H9 (cell line): ENCODE measurements at regions not wholly inside any gene's neighbourhood (a gene's known extent, or its start where the extent isn't known, plus 50 kb on each side); places are given as distances from the start of the nearest gene placed in this dataset.

ENCODE experiments used
- DNase-seq: peaks from one replicate; pipeline ENCODE4 v3.0.0-alpha.2; 2017
- H2AFZ ChIP-seq: one replicate; pipeline ENCODE4 v1.6.1; 2013; ENCODE audit warnings: mild to moderate bottlenecking, low read length, control low read depth, moderate library complexity
- H2AK5ac ChIP-seq: 2 replicates; pipeline ENCODE4 v1.6.1; 2013; ENCODE audit warnings: low read length, control low read depth, mixed read lengths; ENCODE audit not compliant: insufficient read length
- H2BK120ac ChIP-seq: one replicate; pipeline ENCODE4 v1.6.1; 2013; ENCODE audit warnings: low read depth, mild to moderate bottlenecking, low read length, control low read depth, inconsistent platforms; ENCODE audit not compliant: poor library complexity, severe bottlenecking
- H2BK12ac ChIP-seq: 2 replicates; pipeline ENCODE4 v1.6.1; 2013; ENCODE audit warnings: low read length, control low read depth, mixed read lengths, low read depth; ENCODE audit not compliant: insufficient read length
- H2BK15ac ChIP-seq: 2 replicates; pipeline ENCODE4 v1.6.1; 2013; ENCODE audit warnings: low read depth, low read length, control low read depth
- H2BK20ac ChIP-seq: one replicate; pipeline ENCODE4 v1.6.1; 2013; ENCODE audit warnings: low read depth, mild to moderate bottlenecking, low read length, control low read depth, inconsistent platforms; ENCODE audit not compliant: poor library complexity, severe bottlenecking
- H2BK5ac ChIP-seq: 2 replicates; pipeline ENCODE4 v1.6.1; 2013; ENCODE audit warnings: low read length, control low read depth, mixed read lengths; ENCODE audit not compliant: insufficient read length
- H3K14ac ChIP-seq: 2 replicates; pipeline ENCODE4 v1.6.1; 2013; ENCODE audit warnings: low read length, control low read depth; ENCODE audit not compliant: insufficient read depth
- H3K18ac ChIP-seq: 2 replicates; pipeline ENCODE4 v1.6.1; 2013; ENCODE audit warnings: low read depth, mild to moderate bottlenecking, mixed read lengths, low read length, control low read depth; ENCODE audit not compliant: insufficient read length
- H3K23ac ChIP-seq: 2 replicates; pipeline ENCODE4 v1.6.1; 2013; ENCODE audit warnings: low read length, control low read depth, mixed read lengths, low read depth; ENCODE audit not compliant: insufficient read length
- H3K23me2 ChIP-seq: 2 replicates; pipeline ENCODE4 v1.6.1; 2013; ENCODE audit warnings: low read depth, mild to moderate bottlenecking, mixed read lengths, low read length, control low read depth; ENCODE audit not compliant: insufficient read length, poor library complexity, severe bottlenecking
- H3K27ac ChIP-seq: 2 replicates; pipeline ENCODE4 v1.5.1; 2013; ENCODE audit warnings: low read length, control low read depth, mixed read lengths, low read depth; ENCODE audit not compliant: insufficient read length
- H3K27me3 ChIP-seq: 2 replicates; pipeline ENCODE4 v1.6.1; 2013; ENCODE audit warnings: low read length, control low read depth, inconsistent platforms; ENCODE audit not compliant: insufficient read depth
- H3K4ac ChIP-seq: 2 replicates; pipeline ENCODE4 v1.6.1; 2013; ENCODE audit warnings: low read depth, mild to moderate bottlenecking, control low read depth, inconsistent platforms, low read length, moderate library complexity
- H3K4me1 ChIP-seq: 2 replicates; pipeline ENCODE4 v1.6.1; 2013; ENCODE audit warnings: low read length, control low read depth, inconsistent platforms; ENCODE audit not compliant: insufficient read depth
- H3K4me2 ChIP-seq: 2 replicates; pipeline ENCODE4 v1.6.1; 2013; ENCODE audit warnings: low read length, control low read depth, mixed read lengths; ENCODE audit not compliant: insufficient read length, insufficient read depth
- H3K56ac ChIP-seq: 2 replicates; pipeline ENCODE4 v1.6.1; 2013; ENCODE audit warnings: low read depth, mild to moderate bottlenecking, mixed read lengths, low read length, control low read depth; ENCODE audit not compliant: insufficient read length
- H3K79me1 ChIP-seq: 2 replicates; pipeline ENCODE4 v1.6.1; 2013; ENCODE audit warnings: low read depth, mild to moderate bottlenecking, moderate library complexity, low read length, control low read depth, inconsistent platforms; ENCODE audit not compliant: insufficient read depth, poor library complexity, severe bottlenecking
- H3K79me2 ChIP-seq: 2 replicates; pipeline ENCODE4 v1.6.1; 2013; ENCODE audit warnings: low read length, control low read depth, inconsistent platforms; ENCODE audit not compliant: insufficient read depth
- H3K9ac ChIP-seq: 2 replicates; pipeline ENCODE4 v1.6.1; 2013; ENCODE audit warnings: low read length, control low read depth, mixed read lengths; ENCODE audit not compliant: insufficient read length; ENCODE audit errors: extremely low read depth
- H3K9me3 ChIP-seq: one replicate; pipeline ENCODE4 v1.6.1; 2013; ENCODE audit warnings: low read depth, low read length, inconsistent platforms; ENCODE audit not compliant: control insufficient read depth
- H3T11ph ChIP-seq: one replicate; pipeline ENCODE4 v1.6.1; 2013; ENCODE audit warnings: mild to moderate bottlenecking, low read length, control low read depth, inconsistent platforms
- H4K20me1 ChIP-seq: one replicate; pipeline ENCODE4 v1.6.1; 2013; ENCODE audit not compliant: control insufficient read depth, insufficient read length, insufficient read depth
- H4K5ac ChIP-seq: 2 replicates; pipeline ENCODE4 v1.6.1; 2013; ENCODE audit warnings: low read depth, mild to moderate bottlenecking, mixed read lengths, low read length, control low read depth; ENCODE audit not compliant: insufficient read length
- H4K8ac ChIP-seq: replicated peaks from 2 replicates; pipeline ENCODE4 v1.6.1; 2013; ENCODE audit warnings: low read length, control low read depth, mixed read lengths, low read depth; ENCODE audit not compliant: insufficient read length
- H4K91ac ChIP-seq: 2 replicates; pipeline ENCODE4 v1.6.1; 2013; ENCODE audit warnings: low read depth, mild to moderate bottlenecking, moderate library complexity, mixed read lengths, low read length, control low read depth; ENCODE audit not compliant: insufficient read length
- H3K27ac Mint-ChIP-seq, 3 experiments: 2 replicates in 2 of 3; 3 replicates in 1 of 3; pipeline ENCODE4 v1.8.0; 2020 to 2021; ENCODE audit warnings: mixed read lengths in 3 of 3, mild to moderate bottlenecking in 1 of 3, moderate library complexity in 1 of 3
- H3K27me3 Mint-ChIP-seq: 2 replicates; pipeline ENCODE4 v1.8.0; 2021; ENCODE audit warnings: low read depth, mild to moderate bottlenecking, moderate library complexity, mixed read lengths
- H3K36me3 Mint-ChIP-seq, 3 experiments: 2 replicates in 2 of 3; 3 replicates in 1 of 3; pipeline ENCODE4 v1.8.0; 2020 to 2021; ENCODE audit warnings: low read depth in 3 of 3, mixed read lengths in 3 of 3; ENCODE audit not compliant: insufficient read depth in 1 of 3
- H3K4me1 Mint-ChIP-seq, 2 experiments: 2 replicates each; pipeline ENCODE4 v1.8.0; 2020; ENCODE audit warnings: mixed read lengths in 2 of 2
- H3K4me3 Mint-ChIP-seq, 2 experiments: 2 replicates in 1 of 2; 3 replicates in 1 of 2; pipeline ENCODE4 v1.8.0; 2020 to 2021; ENCODE audit warnings: mild to moderate bottlenecking in 2 of 2, mixed read lengths in 2 of 2, moderate library complexity in 1 of 2
- H3K9me3 Mint-ChIP-seq, 2 experiments: 2 replicates in 1 of 2; 3 replicates in 1 of 2; pipeline ENCODE4 v1.8.0; 2020; ENCODE audit warnings: mild to moderate bottlenecking in 2 of 2, mixed read lengths in 2 of 2, moderate library complexity in 1 of 2
- WGBS: extraction: QIAGEN DNeasy Blood & Tissue Kit; methylation state at CpG from one replicate; pipeline ENCODE4 v1.1.7; 2013; ENCODE audit warnings: missing lambda C conversion rate, low lambda C conversion rate, mixed read lengths; ENCODE audit not compliant: insufficient read length; ENCODE audit errors: extremely low coverage; 5-methylcytosine and 5-hydroxymethylcytosine counted together
- TF ChIP-seq, protein P1 (sequence below): fragments of 200-600 bp; sonication (generic); conservative IDR thresholded peaks from 3 replicates; pipeline ENCODE4 v1.8.0; 2021; ENCODE audit warnings: antibody characterized with exemption, mild to moderate bottlenecking

GRCh38 chr13:97548711-97549110 lies 114.7 kb downstream of the RAP2A start:
- H3K56ac ChIP-seq: no peak overlapping the region
- no peak overlapping the region for H4K5ac ChIP-seq
- no peak overlapping the region for H3K4me2 ChIP-seq
- H4K8ac ChIP-seq: no peak overlapping the region
- peaks cover 0 to 3% (median 0%) of the 10 kb centered on the region in 3 experiments; a peak in 1 of 7 replicates for H3K36me3 Mint-ChIP-seq
- H3K9me3 Mint-ChIP-seq: peaks cover 3 to 6% of the 10 kb centered on the region in 2 experiments; a peak in 3 of 5 replicates
- no peaks in the 10 kb centered on the region; the same call in 1 of the 2 replicates for H3K27me3 Mint-ChIP-seq
- H3K27me3 ChIP-seq: no peaks in the 10 kb centered on the region
- H3K23ac ChIP-seq: no peak overlapping the region
- WGBS: no CpG with 5 or more reads among the region's 4 CpGs
- no peak overlapping the region for H2BK120ac ChIP-seq
- no peak overlapping the region for H3K27ac Mint-ChIP-seq
- no peak overlapping the region for H2AK5ac ChIP-seq
- no peaks in the 10 kb centered on the region for H3K9me3 ChIP-seq
- no peak overlapping the region for H2BK5ac ChIP-seq
- no peak overlapping the region for H3K14ac ChIP-seq
- H3K79me2 ChIP-seq: no peaks in the 10 kb centered on the region
- H2AFZ ChIP-seq: no peak overlapping the region
- no peaks in the 10 kb centered on the region for H3K79me1 ChIP-seq
- H4K91ac ChIP-seq: no peak overlapping the region
- no peak overlapping the region for H3K27ac ChIP-seq
- no peak overlapping the region for H2BK20ac ChIP-seq
- no peaks in the 10 kb centered on the region for H3K23me2 ChIP-seq
- TF ChIP-seq, protein P1, sequence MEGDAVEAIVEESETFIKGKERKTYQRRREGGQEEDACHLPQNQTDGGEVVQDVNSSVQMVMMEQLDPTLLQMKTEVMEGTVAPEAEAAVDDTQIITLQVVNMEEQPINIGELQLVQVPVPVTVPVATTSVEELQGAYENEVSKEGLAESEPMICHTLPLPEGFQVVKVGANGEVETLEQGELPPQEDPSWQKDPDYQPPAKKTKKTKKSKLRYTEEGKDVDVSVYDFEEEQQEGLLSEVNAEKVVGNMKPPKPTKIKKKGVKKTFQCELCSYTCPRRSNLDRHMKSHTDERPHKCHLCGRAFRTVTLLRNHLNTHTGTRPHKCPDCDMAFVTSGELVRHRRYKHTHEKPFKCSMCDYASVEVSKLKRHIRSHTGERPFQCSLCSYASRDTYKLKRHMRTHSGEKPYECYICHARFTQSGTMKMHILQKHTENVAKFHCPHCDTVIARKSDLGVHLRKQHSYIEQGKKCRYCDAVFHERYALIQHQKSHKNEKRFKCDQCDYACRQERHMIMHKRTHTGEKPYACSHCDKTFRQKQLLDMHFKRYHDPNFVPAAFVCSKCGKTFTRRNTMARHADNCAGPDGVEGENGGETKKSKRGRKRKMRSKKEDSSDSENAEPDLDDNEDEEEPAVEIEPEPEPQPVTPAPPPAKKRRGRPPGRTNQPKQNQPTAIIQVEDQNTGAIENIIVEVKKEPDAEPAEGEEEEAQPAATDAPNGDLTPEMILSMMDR: no peak
- no peaks in the 10 kb centered on the region for H4K20me1 ChIP-seq
- H3K4me3 Mint-ChIP-seq: no peak overlapping the region
- no peak for DNase-seq
- no peak overlapping the region for H3K18ac ChIP-seq
- H2BK12ac ChIP-seq: no peak overlapping the region
- no peak overlapping the region for H2BK15ac ChIP-seq
- H3T11ph ChIP-seq: no peak overlapping the region
- no peak overlapping the region for H3K9ac ChIP-seq
- no peak overlapping the region for H3K4ac ChIP-seq
- H3K4me1 Mint-ChIP-seq: peaks cover 6 to 8% of the 10 kb centered on the region in 2 experiments
- H3K4me1 ChIP-seq: no peaks in the 10 kb centered on the region
